ENCODE measurements at regions not wholly inside any gene's neighbourhood (a gene's known extent, or its start where the extent isn't known, plus 50 kb on each side); places are given as distances from the start of the nearest gene placed in this dataset.

DNA sequence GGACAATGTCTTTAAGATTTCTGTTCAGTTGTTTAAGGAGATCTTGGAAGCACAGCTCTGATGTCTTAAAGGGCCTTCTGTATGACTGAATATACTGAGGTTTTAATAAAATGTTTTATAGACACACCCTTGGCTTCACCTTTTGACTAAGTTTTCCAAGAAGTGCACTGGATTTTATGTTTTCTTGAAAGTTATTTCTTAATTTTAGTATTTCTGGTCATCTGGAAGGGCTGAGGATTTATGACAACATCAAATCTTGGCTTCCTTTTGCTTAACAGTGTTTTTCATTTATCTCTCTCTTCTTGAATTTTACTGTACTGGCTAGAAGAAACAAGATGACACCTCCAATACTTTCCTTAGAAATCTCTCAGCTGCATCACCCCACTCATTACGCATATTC is 2423.4 kb downstream of the LRRC4C start:
- BruUV-seq (replicated peaks), result no TSS peak
- Histone ChIP-seq H3K36me3 (ENCODE audit: insufficient read depth, low read length) (no peaks in the 10 kb centered on the region), H3K9me3 (ENCODE audit: low read length) (0 out of 2 replicates have a peak, but pooled peaks cover 3% of the 10 kb centered on the region), H3K4me3 (ENCODE audit: low read depth, low read length, poor library complexity, severe bottlenecking) (no peak overlapping the region), H2AFZ (ENCODE audit: low read length) (no peak overlapping the region), H3K27ac (ENCODE audit: low read depth, low read length, poor library complexity, severe bottlenecking) (no peak overlapping the region), H3K9me2 (ENCODE audit: insufficient read depth, low read length) (no peaks in the 10 kb centered on the region), H3K4me2 (ENCODE audit: low read length) (no peak overlapping the region), H4K20me1 (ENCODE audit: insufficient read depth, low read length) (no peaks in the 10 kb centered on the region), H3K79me2 (ENCODE audit: insufficient read depth, low read depth, low read length) (no peaks in the 10 kb centered on the region), H3K4me1 (ENCODE audit: insufficient read depth, low read length, poor library complexity, severe bottlenecking) (no peaks in the 10 kb centered on the region)
- TF ChIP-seq, protein P1, sequence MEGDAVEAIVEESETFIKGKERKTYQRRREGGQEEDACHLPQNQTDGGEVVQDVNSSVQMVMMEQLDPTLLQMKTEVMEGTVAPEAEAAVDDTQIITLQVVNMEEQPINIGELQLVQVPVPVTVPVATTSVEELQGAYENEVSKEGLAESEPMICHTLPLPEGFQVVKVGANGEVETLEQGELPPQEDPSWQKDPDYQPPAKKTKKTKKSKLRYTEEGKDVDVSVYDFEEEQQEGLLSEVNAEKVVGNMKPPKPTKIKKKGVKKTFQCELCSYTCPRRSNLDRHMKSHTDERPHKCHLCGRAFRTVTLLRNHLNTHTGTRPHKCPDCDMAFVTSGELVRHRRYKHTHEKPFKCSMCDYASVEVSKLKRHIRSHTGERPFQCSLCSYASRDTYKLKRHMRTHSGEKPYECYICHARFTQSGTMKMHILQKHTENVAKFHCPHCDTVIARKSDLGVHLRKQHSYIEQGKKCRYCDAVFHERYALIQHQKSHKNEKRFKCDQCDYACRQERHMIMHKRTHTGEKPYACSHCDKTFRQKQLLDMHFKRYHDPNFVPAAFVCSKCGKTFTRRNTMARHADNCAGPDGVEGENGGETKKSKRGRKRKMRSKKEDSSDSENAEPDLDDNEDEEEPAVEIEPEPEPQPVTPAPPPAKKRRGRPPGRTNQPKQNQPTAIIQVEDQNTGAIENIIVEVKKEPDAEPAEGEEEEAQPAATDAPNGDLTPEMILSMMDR (conservative IDR thresholded peaks at IDR 0.05; ENCODE audit: low read length), result no peak
- no peak for TF ChIP-seq EZH2phosphoT487 (IDR thresholded peaks at IDR 0.05; ENCODE audit: borderline replicate concordance, low read depth, low read length)
- DNase-seq (ENCODE audit: low spot score), result no peak
- ChIA-PET POLR2A (no interaction called here), CTCF (ENCODE audit: unreplicated experiment) (no interaction called here)
- intact Hi-C loops (cut with micrococcal nuclease; ENCODE audit: unreplicated experiment), result no loop called here

DNA sequence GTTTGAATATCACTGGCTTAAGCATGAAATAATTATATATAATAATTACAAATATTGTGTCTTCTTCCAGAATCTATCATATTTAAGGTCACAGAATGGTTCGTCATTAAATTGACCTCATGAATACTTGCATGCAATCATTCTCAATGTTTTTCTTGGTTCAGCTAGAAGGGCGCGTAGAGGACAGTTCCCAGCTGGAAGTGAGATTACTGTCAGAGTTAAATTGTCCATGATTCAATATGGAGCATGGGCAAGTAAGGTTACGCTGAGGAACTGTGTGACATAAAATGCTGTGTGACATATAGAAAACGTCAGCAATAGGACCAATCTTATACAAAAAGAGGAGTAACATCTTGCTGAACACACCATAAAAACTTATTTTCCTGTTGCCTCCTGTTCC is 2423.5 kb upstream of the RAG2 start:
- no peak overlapping the region for H3K4me3 ChIP-seq (ENCODE audit: low read depth, low read length, poor library complexity, severe bottlenecking)
- H3K9me2 ChIP-seq (ENCODE audit: insufficient read depth, low read length), result no peaks in the 10 kb centered on the region
- H3K9me3 ChIP-seq (ENCODE audit: low read length), result peaks cover 6% of the 10 kb centered on the region; the same call in 1 of the 2 replicates
- intact Hi-C loops (cut with micrococcal nuclease; ENCODE audit: unreplicated experiment), result no loop called here
- no peaks in the 10 kb centered on the region for H3K79me2 ChIP-seq (ENCODE audit: insufficient read depth, low read depth, low read length)
- no peaks in the 10 kb centered on the region for H3K4me1 ChIP-seq (ENCODE audit: insufficient read depth, low read length, poor library complexity, severe bottlenecking)
- H2AFZ ChIP-seq (ENCODE audit: low read length), result no peak overlapping the region
- DNase-seq (ENCODE audit: low spot score), result no peak
- no peak overlapping the region for H3K27ac ChIP-seq (ENCODE audit: low read depth, low read length, poor library complexity, severe bottlenecking)
- no peaks in the 10 kb centered on the region for H4K20me1 ChIP-seq (ENCODE audit: insufficient read depth, low read length)
- no peaks in the 10 kb centered on the region for H3K36me3 ChIP-seq (ENCODE audit: insufficient read depth, low read length)
- ChIA-PET CTCF (ENCODE audit: unreplicated experiment) (no interaction called here), POLR2A (no interaction called here)
- TF ChIP-seq, protein P1 (conservative IDR thresholded peaks at IDR 0.05; ENCODE audit: low read length), result no peak
- TF ChIP-seq EZH2phosphoT487 (IDR thresholded peaks at IDR 0.05; ENCODE audit: borderline replicate concordance, low read depth, low read length), result no peak
- no TSS peak for BruUV-seq (replicated peaks)
- no peak overlapping the region for H3K4me2 ChIP-seq (ENCODE audit: low read length)

DNA sequence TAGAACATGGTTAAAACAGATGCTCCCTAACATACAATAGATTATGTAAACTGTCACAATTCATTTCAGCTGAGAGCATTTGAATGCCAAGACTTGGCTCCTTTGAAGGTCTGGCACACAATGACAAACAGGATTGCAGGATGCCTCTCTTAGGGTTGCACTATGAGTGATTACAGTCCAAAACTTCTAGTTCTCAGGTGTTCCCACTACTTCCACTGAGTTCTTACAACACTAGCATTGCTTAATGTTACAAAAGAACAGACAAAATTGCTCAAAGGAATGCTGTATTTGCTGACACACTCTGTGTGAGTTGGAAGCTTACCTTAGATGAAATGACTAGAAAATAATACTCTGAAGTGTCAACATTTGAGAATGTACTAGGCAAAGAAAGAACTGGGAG is 2413.8 kb upstream of the RAG2 start:
- ChIA-PET CTCF (ENCODE audit: unreplicated experiment) (no interaction called here), POLR2A (interaction anchor here (0.9 kb wide), 1 partner anchor 1726 kb away, joined by 3 read pairs; no protein-coding TSS in a partner anchor)
- H3K9me3 ChIP-seq (ENCODE audit: low read length), result 0 out of 2 replicates have a peak, but pooled peaks cover 4% of the 10 kb centered on the region
- no peaks in the 10 kb centered on the region for H4K20me1 ChIP-seq (ENCODE audit: insufficient read depth, low read length)
- no peak overlapping the region for H3K4me3 ChIP-seq (ENCODE audit: low read depth, low read length, poor library complexity, severe bottlenecking)
- no peak overlapping the region for H2AFZ ChIP-seq (ENCODE audit: low read length)
- no TSS peak for BruUV-seq (replicated peaks)
- H3K36me3 ChIP-seq (ENCODE audit: insufficient read depth, low read length), result no peaks in the 10 kb centered on the region
- intact Hi-C loops (cut with micrococcal nuclease; ENCODE audit: unreplicated experiment), result no loop called here
- no peaks in the 10 kb centered on the region for H3K79me2 ChIP-seq (ENCODE audit: insufficient read depth, low read depth, low read length)
- TF ChIP-seq, protein P1 (conservative IDR thresholded peaks at IDR 0.05; ENCODE audit: low read length), result no peak
- TF ChIP-seq EZH2phosphoT487 (IDR thresholded peaks at IDR 0.05; ENCODE audit: borderline replicate concordance, low read depth, low read length), result no peak
- no peak overlapping the region for H3K27ac ChIP-seq (ENCODE audit: low read depth, low read length, poor library complexity, severe bottlenecking)
- no peak overlapping the region for H3K4me2 ChIP-seq (ENCODE audit: low read length)
- no peak for DNase-seq (ENCODE audit: low spot score)
- H3K4me1 ChIP-seq (ENCODE audit: insufficient read depth, low read length, poor library complexity, severe bottlenecking), result no peaks in the 10 kb centered on the region
- no peaks in the 10 kb centered on the region for H3K9me2 ChIP-seq (ENCODE audit: insufficient read depth, low read length)

Measured in OCI-LY7 (cell line).